ENCODE measurements at regions not wholly inside any gene's neighbourhood (a gene's known extent, or its start where the extent isn't known, plus 50 kb on each side); places are given as distances from the start of the nearest gene placed in this dataset.
"Not testable (repeated sequence)": the region's sequence is repeated elsewhere in the genome, so short reads cannot be mapped to it uniquely, and the experiment has no call there.

DNA sequence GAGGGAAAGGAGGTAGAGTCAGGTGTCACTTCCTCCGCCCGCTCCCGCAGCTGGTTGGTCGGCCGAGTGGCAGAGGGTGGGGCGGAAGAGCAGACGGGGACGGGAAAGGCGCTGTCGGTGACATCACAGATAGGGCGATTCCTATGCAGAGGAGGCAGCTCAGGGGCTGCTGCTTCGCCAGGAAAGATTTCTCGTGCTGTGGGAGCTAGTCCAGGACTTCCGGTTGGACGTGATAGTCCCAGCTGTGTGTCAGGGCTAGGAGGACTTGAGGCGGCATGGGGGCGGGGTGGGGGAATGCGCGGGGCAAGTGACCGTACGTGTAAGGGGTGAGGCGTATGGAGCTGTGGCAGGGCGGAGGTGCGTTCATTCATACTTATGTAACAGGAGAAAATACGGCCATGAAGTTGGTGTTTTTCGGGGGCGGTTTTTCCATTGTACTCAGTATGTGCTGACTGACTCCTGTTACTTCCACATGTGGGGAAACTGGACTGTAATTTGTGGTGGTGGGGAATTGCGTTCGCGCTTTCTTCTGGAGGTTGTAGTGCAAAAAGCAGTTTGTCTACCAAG, 60.1 kb upstream of the NBPF8 start (continued):
- peak; percentile 57; the same call in 1 of the 2 replicates for TF ChIP-seq ZNF518B (CRISPR knock-in tag; IDR thresholded peaks at IDR 0.05)
- TF ChIP-seq STAT5A (IDR thresholded peaks at IDR 0.05; ENCODE audit: borderline replicate concordance, low read length) = 0 out of 2 replicates have a peak, but pooled peaks have one; percentile 38
- TF ChIP-seq MYNN (IDR thresholded peaks at IDR 0.05) = peak; percentile 45; the same call in 1 of the 2 replicates
- not testable (repeated sequence) for TF ChIP-seq MYNN (CRISPR knock-in tag; IDR thresholded peaks at IDR 0.05); TEAD4 (CRISPR knock-in tag; IDR thresholded peaks at IDR 0.05; ENCODE audit: borderline replicate concordance)
- peak; percentile 67 for TF ChIP-seq TEAD4 (IDR thresholded peaks at IDR 0.05; ENCODE audit: low read length)
- TF ChIP-seq ARNT (IDR thresholded peaks at IDR 0.05) = 0 out of 4 replicates have a peak, but pooled peaks of 1 of the 2 experiments have one; percentile 45
- peak; percentile 80; the same call in 1 of the 2 replicates for TF ChIP-seq ESRRB (CRISPR knock-in tag; IDR thresholded peaks at IDR 0.05; ENCODE audit: borderline replicate concordance)
- TF ChIP-seq, protein P1, sequence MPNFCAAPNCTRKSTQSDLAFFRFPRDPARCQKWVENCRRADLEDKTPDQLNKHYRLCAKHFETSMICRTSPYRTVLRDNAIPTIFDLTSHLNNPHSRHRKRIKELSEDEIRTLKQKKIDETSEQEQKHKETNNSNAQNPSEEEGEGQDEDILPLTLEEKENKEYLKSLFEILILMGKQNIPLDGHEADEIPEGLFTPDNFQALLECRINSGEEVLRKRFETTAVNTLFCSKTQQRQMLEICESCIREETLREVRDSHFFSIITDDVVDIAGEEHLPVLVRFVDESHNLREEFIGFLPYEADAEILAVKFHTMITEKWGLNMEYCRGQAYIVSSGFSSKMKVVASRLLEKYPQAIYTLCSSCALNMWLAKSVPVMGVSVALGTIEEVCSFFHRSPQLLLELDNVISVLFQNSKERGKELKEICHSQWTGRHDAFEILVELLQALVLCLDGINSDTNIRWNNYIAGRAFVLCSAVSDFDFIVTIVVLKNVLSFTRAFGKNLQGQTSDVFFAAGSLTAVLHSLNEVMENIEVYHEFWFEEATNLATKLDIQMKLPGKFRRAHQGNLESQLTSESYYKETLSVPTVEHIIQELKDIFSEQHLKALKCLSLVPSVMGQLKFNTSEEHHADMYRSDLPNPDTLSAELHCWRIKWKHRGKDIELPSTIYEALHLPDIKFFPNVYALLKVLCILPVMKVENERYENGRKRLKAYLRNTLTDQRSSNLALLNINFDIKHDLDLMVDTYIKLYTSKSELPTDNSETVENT (CRISPR knock-in tag; IDR thresholded peaks at IDR 0.05) = peak; percentile 96
- TF ChIP-seq OTX1 (CRISPR knock-in tag; IDR thresholded peaks at IDR 0.05) = peak; percentile 99
- peak; percentile 52 for TF ChIP-seq EGR1 (conservative IDR thresholded peaks at IDR 0.05)
- TF ChIP-seq CREM (IDR thresholded peaks at IDR 0.05; ENCODE audit: low read depth) = 0 out of 2 replicates have a peak, but pooled peaks have one; percentile 16
- peak; percentile 62; the same call in 1 of the 2 replicates for TF ChIP-seq ZNF41 (CRISPR knock-in tag; conservative IDR thresholded peaks at IDR 0.05)

Data from K562 (cell line).